Spleen (tissue), 11 donors: ENCODE measurements at regions not wholly inside any gene's neighbourhood (a gene's known extent, or its start where the extent isn't known, plus 50 kb on each side); places are given as distances from the start of the nearest gene placed in this dataset.
A peak's percentile ranks its signal among the peaks of the same experiment; 100 is the strongest.

Experiments
- DNase-seq: peaks from one replicate; pipeline ENCODE4 v3.0.0-alpha.2; 2020
- H3K27ac ChIP-seq, 8 donors: fragments of 200-600 bp; sonication (generic) in 7 of 8; 1 replicate in 4 of 8; 2 replicates in 4 of 8; pipeline versions ENCODE4 v1.5.0 to v1.8.0; 2016 to 2021; ENCODE audit warnings: inconsistent platforms in 4 of 8, mild to moderate bottlenecking in 4 of 8, moderate library complexity in 1 of 8
- H3K27me3 ChIP-seq, 7 donors: fragments of 200-600 bp; sonication (generic) in 6 of 7; replicated peaks in 1 of 7; 1 replicate in 4 of 7; 2 replicates in 3 of 7; pipeline versions ENCODE4 v1.5.0 to v1.8.0; 2016 to 2021; ENCODE audit warnings: inconsistent platforms in 3 of 7, mild to moderate bottlenecking in 1 of 7
- H3K36me3 ChIP-seq, 6 donors: fragments of 200-600 bp; sonication (generic) in 5 of 6; 1 replicate in 4 of 6; 2 replicates in 2 of 6; pipeline versions ENCODE4 v1.5.0 to v1.8.0; 2016 to 2021; ENCODE audit warnings: inconsistent platforms in 2 of 6
- H3K4me1 ChIP-seq, 6 donors: fragments of 200-600 bp; sonication (generic) in 5 of 6; 1 replicate in 3 of 6; 2 replicates in 3 of 6; pipeline versions ENCODE4 v1.5.0 to v1.8.0; 2016 to 2021; ENCODE audit warnings: inconsistent platforms in 3 of 6
- H3K4me3 ChIP-seq, 8 donors: fragments of 200-600 bp; sonication (generic) in 7 of 8; 1 replicate in 4 of 8; 2 replicates in 4 of 8; pipeline versions ENCODE4 v1.5.0 to v1.8.0; 2016 to 2021; ENCODE audit warnings: inconsistent platforms in 4 of 8, mild to moderate bottlenecking in 4 of 8, moderate library complexity in 2 of 8
- H3K9me3 ChIP-seq, 8 donors: fragments of 200-600 bp; sonication (generic) in 7 of 8; 1 replicate in 4 of 8; 2 replicates in 4 of 8; pipeline versions ENCODE4 v1.5.0 to v1.8.0; 2016 to 2021; ENCODE audit warnings: inconsistent platforms in 4 of 8
- POLR2A ChIP-seq, 3 donors: fragments of 450-650 bp; IDR thresholded peaks; one replicate each; pipeline ENCODE4 v1.5.1; 2017; ENCODE audit warnings: antibody characterized with exemption in 3 of 3, mild to moderate bottlenecking in 1 of 3
- POLR2AphosphoS5 ChIP-seq, 3 donors: sonication (generic); formaldehyde crosslinking; IDR thresholded peaks; one replicate each; pipeline ENCODE4 v1.5.1; 2017; ENCODE audit warnings: antibody characterized with exemption in 3 of 3
- WGBS, 5 donors: extraction: QIAGEN DNeasy Blood & Tissue Kit in 3 of 5; methylation state at CpG; one replicate each; pipeline versions ENCODE4 v1.1.5 to v1.1.7; 2013 to 2018; 5-methylcytosine and 5-hydroxymethylcytosine counted together
- intact Hi-C: fragments of 100-400 bp; cut with DNase I; formaldehyde crosslinking; loops from one replicate; pipeline ENCODE4 v1.15.0; 2023; ENCODE audit warnings: low total_unique reads
- TF ChIP-seq, protein P1 (sequence below), 11 experiments: fragments of 200-600 bp in 7 of 11; fragments of 450-650 bp in 4 of 11; sonication (generic) in 4 of 11; IDR thresholded peaks in 8 of 11; conservative IDR thresholded peaks in 3 of 11; 1 replicate in 7 of 11; 2 replicates in 4 of 11; pipeline versions ENCODE4 v1.4.0 to v1.8.0; 2016 to 2021; ENCODE audit warnings: antibody characterized with exemption in 11 of 11, inconsistent platforms in 4 of 11, mild to moderate bottlenecking in 1 of 11
- donor health status: healthy with polysubstance abuse.
- donor health status: DM: no; HTN: no; CAD: no; lungs with moderate emphysema.
- donor health status: DM: no; HTN: no; CAD: no.
- donor health status: Bipolar disorder and iron deficiency.
- donor health status: healthy.
- donor health status: DM: no; HTN: no; CAD: no.
- donor health status: DM: yes; HTN: yes; CAD: no.

- no peak overlapping the region for H3K4me3 ChIP-seq
- no peaks in the 10 kb centered on the region for H3K36me3 ChIP-seq
- no peaks in the 10 kb centered on the region for H3K9me3 ChIP-seq
- 23 to 38% (median 29%) methylated on average over 8 of the region's 8 CpGs for WGBS, 5 donors
- no peak for TF ChIP-seq POLR2A (IDR thresholded peaks at IDR 0.05)
- TF ChIP-seq, protein P1, sequence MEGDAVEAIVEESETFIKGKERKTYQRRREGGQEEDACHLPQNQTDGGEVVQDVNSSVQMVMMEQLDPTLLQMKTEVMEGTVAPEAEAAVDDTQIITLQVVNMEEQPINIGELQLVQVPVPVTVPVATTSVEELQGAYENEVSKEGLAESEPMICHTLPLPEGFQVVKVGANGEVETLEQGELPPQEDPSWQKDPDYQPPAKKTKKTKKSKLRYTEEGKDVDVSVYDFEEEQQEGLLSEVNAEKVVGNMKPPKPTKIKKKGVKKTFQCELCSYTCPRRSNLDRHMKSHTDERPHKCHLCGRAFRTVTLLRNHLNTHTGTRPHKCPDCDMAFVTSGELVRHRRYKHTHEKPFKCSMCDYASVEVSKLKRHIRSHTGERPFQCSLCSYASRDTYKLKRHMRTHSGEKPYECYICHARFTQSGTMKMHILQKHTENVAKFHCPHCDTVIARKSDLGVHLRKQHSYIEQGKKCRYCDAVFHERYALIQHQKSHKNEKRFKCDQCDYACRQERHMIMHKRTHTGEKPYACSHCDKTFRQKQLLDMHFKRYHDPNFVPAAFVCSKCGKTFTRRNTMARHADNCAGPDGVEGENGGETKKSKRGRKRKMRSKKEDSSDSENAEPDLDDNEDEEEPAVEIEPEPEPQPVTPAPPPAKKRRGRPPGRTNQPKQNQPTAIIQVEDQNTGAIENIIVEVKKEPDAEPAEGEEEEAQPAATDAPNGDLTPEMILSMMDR (IDR thresholded peaks at IDR 0.05 in 8 of 11, conservative IDR thresholded peaks at IDR 0.05 in 3 of 11) = no peak
- TF ChIP-seq POLR2AphosphoS5 (IDR thresholded peaks at IDR 0.05) = peak; percentile 35 to 73 (median 57)
- H3K27ac ChIP-seq = peak overlapping the region in 7 of 8 donors; percentile 9 to 71 (median 43)
- no peak for DNase-seq
- no peaks in the 10 kb centered on the region for H3K27me3 ChIP-seq
- H3K4me1 ChIP-seq = peaks cover 12 to 74% (median 39%) of the 10 kb centered on the region in 6 donors
- intact Hi-C loops = loop anchor here (10.0 kb wide), 1 partner anchor 59 kb away; no protein-coding TSS in a partner anchor
Observed at GRCh38 chr2:42933824-42934254, 141.5 kb upstream of the HAAO start.

- TF ChIP-seq, protein P1 (IDR thresholded peaks at IDR 0.05 in 8 of 11, conservative IDR thresholded peaks at IDR 0.05 in 3 of 11) = no peak
- TF ChIP-seq POLR2A (IDR thresholded peaks at IDR 0.05) (no peak), POLR2AphosphoS5 (IDR thresholded peaks at IDR 0.05) (no peak)
- intact Hi-C loops = loop anchor here (10.0 kb wide), 1 partner anchor 58 kb away; no protein-coding TSS in a partner anchor
- Histone ChIP-seq H3K9me3 (no peaks in the 10 kb centered on the region), H3K4me1 (peaks cover 12 to 87% (median 49%) of the 10 kb centered on the region in 6 donors), H3K36me3 (no peaks in the 10 kb centered on the region), H3K4me3 (no peak overlapping the region), H3K27ac (peak overlapping the region in 4 of 8 donors; percentile 5 to 82 (median 64)), H3K27me3 (no peaks in the 10 kb centered on the region)
- no peak for DNase-seq
- WGBS, 5 donors = 72 to 87% (median 82%) methylated on average over 5 to 13 of the region's 13 CpGs
Observed at GRCh38 chr2:42932271-42933151, 140.1 kb upstream of the HAAO start.

DNA sequence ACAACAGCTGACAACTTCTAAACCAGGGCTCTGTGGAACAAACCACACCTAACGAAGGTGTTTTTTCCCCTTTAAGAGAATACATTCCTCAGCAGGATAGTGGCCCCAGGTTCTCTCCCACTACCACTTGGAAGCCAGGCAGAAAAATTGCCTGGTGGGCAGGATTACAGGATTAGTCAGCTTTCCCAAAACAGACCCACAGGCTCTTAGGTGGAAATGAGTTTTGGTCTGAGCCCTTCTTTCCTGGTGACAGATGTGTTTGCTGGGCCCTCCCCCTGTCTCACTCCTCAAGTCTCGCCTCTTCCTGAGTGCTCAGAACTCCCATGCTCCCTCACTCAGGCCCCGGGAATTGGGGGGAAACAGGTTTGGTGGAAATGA is 139.4 kb upstream of the HAAO start:
- DNase-seq = no peak
- H3K9me3 ChIP-seq = no peaks in the 10 kb centered on the region
- H3K4me1 ChIP-seq = peaks cover 17 to 89% (median 52%) of the 10 kb centered on the region in 6 donors
- WGBS, 5 donors = 44 to 75% (median 54%) methylated on average over 3 of the region's 3 CpGs
- H3K4me3 ChIP-seq = no peak overlapping the region
- H3K27ac ChIP-seq = peak overlapping the region in 4 of 8 donors; percentile 22 to 82 (median 46)
- intact Hi-C loops = loop anchor here (10.0 kb wide), 1 partner anchor 57 kb away; no protein-coding TSS in a partner anchor
- TF ChIP-seq, protein P1 (IDR thresholded peaks at IDR 0.05 in 8 of 11, conservative IDR thresholded peaks at IDR 0.05 in 3 of 11) = no peak
- TF ChIP-seq POLR2AphosphoS5 (IDR thresholded peaks at IDR 0.05) (no peak), POLR2A (IDR thresholded peaks at IDR 0.05) (no peak)
- no peaks in the 10 kb centered on the region for H3K36me3 ChIP-seq
- no peaks in the 10 kb centered on the region for H3K27me3 ChIP-seq
